ENCODE measurements at regions not wholly inside any gene's neighbourhood (a gene's known extent, or its start where the extent isn't known, plus 50 kb on each side); places are given as distances from the start of the nearest gene placed in this dataset.
"Not testable (repeated sequence)": the region's sequence is repeated elsewhere in the genome, so short reads cannot be mapped to it uniquely, and the experiment has no call there.

- ChIA-PET POLR2A (no interaction called here), CTCF (no interaction called here)
- Histone ChIP-seq H3K36me3 (ENCODE audit: control insufficient read depth in 2 of 2, insufficient read depth in 1 of 2, low read length in 2 of 2) (no peaks in the 10 kb centered on the region), H3K4me1 (ENCODE audit: control insufficient read depth, insufficient read depth, low read length) (no peaks in the 10 kb centered on the region), H3K4me3 (ENCODE audit: low read depth, low read length) (no peak overlapping the region), H3K27ac (ENCODE audit: extremely low read depth, low read depth, low read length) (no peak overlapping the region), H3K9me3 (ENCODE audit: control insufficient read depth, insufficient read depth, low read depth, low read length) (no peaks in the 10 kb centered on the region)
- no peak for TF ChIP-seq ZFP3 (tag by site-specific recombination; IDR thresholded peaks at IDR 0.05; ENCODE audit: low read depth)
- no peak for TF ChIP-seq ZNF266 (tag by site-specific recombination; IDR thresholded peaks at IDR 0.05; ENCODE audit: low read depth)
- TF ChIP-seq ZNF549 (tag by site-specific recombination; IDR thresholded peaks at IDR 0.05) = no peak
- TF ChIP-seq ZSCAN23 (tag by site-specific recombination; IDR thresholded peaks at IDR 0.05) = no peak
Measured at GRCh38 chr3:11909726-11910125, 63.0 kb upstream of the TAMM41 start.

GRCh38 chr3:11910216-11910930, 63.7 kb upstream of the TAMM41 start:
- H3K9me3 ChIP-seq (ENCODE audit: control insufficient read depth, insufficient read depth, low read depth, low read length); H3K27ac ChIP-seq (ENCODE audit: extremely low read depth, low read depth, low read length); H3K36me3 ChIP-seq (ENCODE audit: control insufficient read depth in 2 of 2, insufficient read depth in 1 of 2, low read length in 2 of 2); CTCF ChIA-PET; H3K4me1 ChIP-seq (ENCODE audit: control insufficient read depth, insufficient read depth, low read length); POLR2A ChIA-PET; H3K4me3 ChIP-seq (ENCODE audit: low read depth, low read length): not testable (repeated sequence)

DNA sequence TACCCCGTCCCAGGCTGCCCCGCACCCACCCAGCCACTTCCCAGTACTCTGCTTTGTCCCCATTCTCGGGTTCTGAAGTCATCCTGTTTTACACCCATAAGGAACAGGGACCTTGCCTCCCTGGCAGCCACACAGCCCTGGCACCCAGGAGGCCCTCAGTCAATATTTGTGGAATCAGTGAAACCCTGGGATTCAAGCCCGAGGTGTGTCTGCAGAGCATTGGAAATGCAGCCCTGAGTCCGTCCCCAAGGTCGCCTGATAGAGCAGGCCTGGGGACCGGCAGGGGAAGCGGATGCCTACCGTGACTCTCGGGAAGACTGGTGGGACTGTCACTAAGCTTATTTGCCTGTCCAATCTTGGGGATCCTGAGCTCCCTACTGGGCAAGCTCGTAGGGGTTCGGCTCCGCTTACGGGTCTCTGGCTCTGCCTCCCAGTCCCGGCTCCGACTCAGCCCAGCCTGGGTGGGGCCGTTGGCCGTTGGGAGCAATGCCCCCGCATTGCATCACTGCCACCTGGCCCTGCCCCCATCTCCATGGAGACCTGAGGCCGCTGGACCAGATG, 64.4 kb upstream of the TAMM41 start:
- CTCF ChIA-PET = no interaction called here
- no peaks in the 10 kb centered on the region for H3K36me3 ChIP-seq (ENCODE audit: control insufficient read depth in 2 of 2, insufficient read depth in 1 of 2, low read length in 2 of 2)

DNA sequence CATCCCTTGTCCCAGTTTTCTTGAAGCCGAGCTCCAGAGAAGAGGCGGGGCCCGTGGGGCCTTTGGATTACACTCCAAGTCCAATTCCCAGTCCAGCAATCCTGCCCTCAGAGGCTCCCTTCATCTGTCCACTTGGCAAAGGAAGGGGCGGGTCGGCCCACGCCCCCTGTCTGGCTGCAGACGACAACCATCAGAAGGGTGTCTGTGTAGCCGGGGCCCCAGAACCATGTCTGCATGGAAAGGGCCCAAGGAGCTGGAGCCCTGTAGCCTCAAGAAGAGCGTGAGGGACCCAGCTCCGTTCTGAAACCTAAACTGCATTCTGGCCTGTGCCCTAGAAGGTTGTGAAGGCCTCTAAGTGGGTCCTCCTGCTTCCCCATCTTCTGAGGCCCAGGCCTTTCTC, 65.2 kb upstream of the TAMM41 start:
- H3K36me3 ChIP-seq (ENCODE audit: control insufficient read depth in 2 of 2, insufficient read depth in 1 of 2, low read length in 2 of 2); H3K4me3 ChIP-seq (ENCODE audit: low read depth, low read length); H3K9me3 ChIP-seq (ENCODE audit: control insufficient read depth, insufficient read depth, low read depth, low read length); H3K4me1 ChIP-seq (ENCODE audit: control insufficient read depth, insufficient read depth, low read length); CTCF ChIA-PET; POLR2A ChIA-PET; H3K27ac ChIP-seq (ENCODE audit: extremely low read depth, low read depth, low read length): not testable (repeated sequence)

More for the DNA sequence above, 64.4 kb upstream of the TAMM41 start:
- no peak overlapping the region for H3K4me3 ChIP-seq (ENCODE audit: low read depth, low read length)
- no peaks in the 10 kb centered on the region for H3K9me3 ChIP-seq (ENCODE audit: control insufficient read depth, insufficient read depth, low read depth, low read length)
- POLR2A ChIA-PET = no interaction called here
- no peak overlapping the region for H3K27ac ChIP-seq (ENCODE audit: extremely low read depth, low read depth, low read length)
- H3K4me1 ChIP-seq (ENCODE audit: control insufficient read depth, insufficient read depth, low read length) = no peaks in the 10 kb centered on the region
- TF ChIP-seq ZNF549 (tag by site-specific recombination; IDR thresholded peaks at IDR 0.05) (no peak), ZNF132 (tag by site-specific recombination; IDR thresholded peaks at IDR 0.05; ENCODE audit: borderline replicate concordance) (no peak), EGR2 (tag by site-specific recombination; IDR thresholded peaks at IDR 0.05; ENCODE audit: low read depth) (no peak), ZNF114 (tag by site-specific recombination; IDR thresholded peaks at IDR 0.05) (no peak), SP3 (tag by site-specific recombination; IDR thresholded peaks at IDR 0.05) (no peak), PBX3 (CRISPR knock-in tag; IDR thresholded peaks at IDR 0.05) (no peak), ZNF404 (tag by site-specific recombination; IDR thresholded peaks at IDR 0.05) (no peak), HOXD13 (CRISPR knock-in tag; IDR thresholded peaks at IDR 0.05; ENCODE audit: borderline replicate concordance) (no peak), ZNF121 (tag by site-specific recombination; IDR thresholded peaks at IDR 0.05) (no peak), ZNF140 (tag by site-specific recombination; IDR thresholded peaks at IDR 0.05) (no peak)

DNA sequence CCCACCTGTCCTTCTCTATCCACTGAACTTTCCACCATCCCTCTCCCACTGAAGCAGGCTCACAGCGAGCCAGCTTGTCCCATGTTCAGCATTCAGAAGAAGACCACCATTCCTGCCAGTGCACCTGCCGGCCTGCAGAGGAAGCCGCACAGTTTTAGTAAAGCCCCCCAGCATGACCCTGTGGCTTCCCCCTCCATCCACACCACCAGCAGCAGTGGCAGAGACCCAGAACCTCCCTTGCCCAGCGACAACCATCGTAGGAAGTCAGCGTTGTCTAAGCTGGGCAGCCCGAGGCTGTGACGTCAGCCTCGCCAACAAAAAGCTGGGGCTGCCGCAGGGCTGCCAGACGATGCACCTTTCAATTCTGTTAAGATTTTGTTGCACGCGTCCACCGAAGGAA, 66.6 kb upstream of the TAMM41 start:
- Histone ChIP-seq H3K27ac (ENCODE audit: extremely low read depth, low read depth, low read length) (no peak overlapping the region), H3K4me1 (ENCODE audit: control insufficient read depth, insufficient read depth, low read length) (no peaks in the 10 kb centered on the region), H3K4me3 (ENCODE audit: low read depth, low read length) (no peak overlapping the region), H3K36me3 (ENCODE audit: control insufficient read depth in 2 of 2, insufficient read depth in 1 of 2, low read length in 2 of 2) (no peaks in the 10 kb centered on the region), H3K9me3 (ENCODE audit: control insufficient read depth, insufficient read depth, low read depth, low read length) (no peaks in the 10 kb centered on the region)
- ChIA-PET POLR2A (no interaction called here), CTCF (no interaction called here)
- TF ChIP-seq ZNF132 (tag by site-specific recombination; IDR thresholded peaks at IDR 0.05; ENCODE audit: borderline replicate concordance) (no peak), ZNF701 (tag by site-specific recombination; IDR thresholded peaks at IDR 0.05) (no peak), ZNF580 (tag by site-specific recombination; IDR thresholded peaks at IDR 0.05) (no peak), KLF9 (tag by site-specific recombination; IDR thresholded peaks at IDR 0.05; ENCODE audit: low read depth) (no peak), ZNF248 (tag by site-specific recombination; IDR thresholded peaks at IDR 0.05) (no peak), ZNF692 (tag by site-specific recombination; IDR thresholded peaks at IDR 0.05) (no peak), ZNF10 (tag by site-specific recombination; IDR thresholded peaks at IDR 0.05) (no peak)
- TF ChIP-seq, protein P1, sequence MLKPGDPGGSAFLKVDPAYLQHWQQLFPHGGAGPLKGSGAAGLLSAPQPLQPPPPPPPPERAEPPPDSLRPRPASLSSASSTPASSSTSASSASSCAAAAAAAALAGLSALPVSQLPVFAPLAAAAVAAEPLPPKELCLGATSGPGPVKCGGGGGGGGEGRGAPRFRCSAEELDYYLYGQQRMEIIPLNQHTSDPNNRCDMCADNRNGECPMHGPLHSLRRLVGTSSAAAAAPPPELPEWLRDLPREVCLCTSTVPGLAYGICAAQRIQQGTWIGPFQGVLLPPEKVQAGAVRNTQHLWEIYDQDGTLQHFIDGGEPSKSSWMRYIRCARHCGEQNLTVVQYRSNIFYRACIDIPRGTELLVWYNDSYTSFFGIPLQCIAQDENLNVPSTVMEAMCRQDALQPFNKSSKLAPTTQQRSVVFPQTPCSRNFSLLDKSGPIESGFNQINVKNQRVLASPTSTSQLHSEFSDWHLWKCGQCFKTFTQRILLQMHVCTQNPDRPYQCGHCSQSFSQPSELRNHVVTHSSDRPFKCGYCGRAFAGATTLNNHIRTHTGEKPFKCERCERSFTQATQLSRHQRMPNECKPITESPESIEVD (tag by site-specific recombination; IDR thresholded peaks at IDR 0.05) = no peak
